Amygdala (tissue), 56 donors: ENCODE measurements at regions not wholly inside any gene's neighbourhood (a gene's known extent, or its start where the extent isn't known, plus 50 kb on each side); places are given as distances from the start of the nearest gene placed in this dataset.

ENCODE experiments used
- DNase-seq, 56 donors: peaks; one replicate each; lab custom pipeline; 2025; lab: John Stamatoyannopoulos, UW

DNA sequence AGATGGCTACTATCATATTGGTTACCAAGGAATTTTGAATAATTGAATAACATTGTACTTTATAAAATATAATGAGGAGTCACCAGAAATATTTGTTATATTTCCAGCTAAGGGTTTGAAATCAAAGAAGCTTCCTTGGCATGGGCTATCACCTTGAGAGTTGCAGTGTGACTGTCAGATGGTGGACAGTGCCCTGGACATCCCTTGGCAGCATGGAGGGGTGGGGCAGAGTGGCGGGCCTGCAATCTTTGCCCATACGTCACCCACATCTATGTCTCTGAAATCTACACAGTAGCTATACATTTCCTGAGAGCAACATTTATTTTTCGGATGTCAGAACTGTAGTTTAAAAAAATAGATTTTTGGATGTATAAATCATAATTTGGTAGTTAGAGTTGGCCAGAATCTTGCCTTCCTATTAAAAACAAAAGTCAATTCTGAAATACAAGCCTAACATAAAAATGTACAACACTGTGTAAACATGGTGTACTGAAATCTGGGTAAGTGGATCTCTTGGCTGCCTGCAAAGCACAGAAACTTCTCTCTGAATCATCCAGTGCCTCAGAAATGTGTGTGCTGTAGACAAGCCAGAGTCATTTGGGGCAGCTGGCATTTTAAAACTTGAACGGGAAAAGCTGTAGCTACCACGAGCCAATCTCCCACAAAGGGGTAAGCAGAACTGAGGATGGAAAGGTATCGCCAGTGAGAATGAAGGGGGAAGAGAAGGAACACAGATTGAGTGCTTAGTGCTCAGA is 124.2 kb upstream of the ARHGAP28 start:
- no peak for DNase-seq

DNA sequence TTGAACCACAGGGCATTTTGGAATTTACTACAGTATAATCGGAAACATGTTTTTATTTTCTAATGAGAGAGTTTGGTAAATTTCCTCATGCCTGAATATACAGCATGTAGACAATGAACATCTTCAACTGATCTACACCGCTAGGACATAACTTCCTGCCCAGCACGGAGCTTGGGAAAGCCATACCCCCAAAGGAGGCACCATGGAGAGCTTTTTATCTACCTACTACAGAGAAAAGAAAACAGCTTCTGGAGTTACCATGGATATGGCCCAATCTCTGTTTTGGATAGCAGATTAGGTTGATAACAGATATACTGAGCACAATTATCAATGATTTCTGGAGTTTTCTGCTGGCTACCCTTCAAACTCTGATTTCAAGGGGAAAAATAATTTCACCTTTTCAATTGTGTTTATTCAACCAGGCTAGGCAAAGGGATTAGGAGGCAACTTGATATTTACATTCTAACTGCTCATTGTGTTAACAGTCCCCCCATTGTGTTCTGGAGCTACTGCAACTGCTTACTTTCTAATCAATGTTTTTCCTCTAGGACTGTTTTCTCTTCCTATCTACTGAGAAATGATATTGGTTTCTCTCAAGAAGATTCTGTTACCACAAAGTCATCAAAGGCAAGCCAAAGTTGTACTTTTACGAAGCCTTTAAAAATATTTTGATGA is 123.0 kb upstream of the ARHGAP28 start:
- no peak for DNase-seq

DNA sequence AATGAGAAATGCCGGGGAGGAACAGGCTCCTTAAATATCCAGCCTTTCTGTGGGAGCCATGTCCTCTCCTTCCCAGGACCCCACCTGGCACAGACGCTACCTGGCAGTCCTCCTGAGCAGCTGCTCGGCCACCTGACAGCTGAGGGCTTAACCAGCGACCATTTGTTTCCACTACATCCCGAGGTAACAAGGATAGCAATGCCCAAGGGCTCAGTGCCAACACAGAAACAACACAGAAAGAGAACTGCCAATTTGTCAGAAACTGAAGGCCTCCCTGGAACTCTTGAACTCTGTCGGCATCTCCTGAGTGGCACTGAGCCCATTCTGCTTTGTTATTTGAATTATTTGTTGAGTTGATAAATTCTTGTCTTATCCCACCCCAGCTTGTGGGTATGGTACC is 122.2 kb upstream of the ARHGAP28 start:
- DNase-seq = no peak

DNA sequence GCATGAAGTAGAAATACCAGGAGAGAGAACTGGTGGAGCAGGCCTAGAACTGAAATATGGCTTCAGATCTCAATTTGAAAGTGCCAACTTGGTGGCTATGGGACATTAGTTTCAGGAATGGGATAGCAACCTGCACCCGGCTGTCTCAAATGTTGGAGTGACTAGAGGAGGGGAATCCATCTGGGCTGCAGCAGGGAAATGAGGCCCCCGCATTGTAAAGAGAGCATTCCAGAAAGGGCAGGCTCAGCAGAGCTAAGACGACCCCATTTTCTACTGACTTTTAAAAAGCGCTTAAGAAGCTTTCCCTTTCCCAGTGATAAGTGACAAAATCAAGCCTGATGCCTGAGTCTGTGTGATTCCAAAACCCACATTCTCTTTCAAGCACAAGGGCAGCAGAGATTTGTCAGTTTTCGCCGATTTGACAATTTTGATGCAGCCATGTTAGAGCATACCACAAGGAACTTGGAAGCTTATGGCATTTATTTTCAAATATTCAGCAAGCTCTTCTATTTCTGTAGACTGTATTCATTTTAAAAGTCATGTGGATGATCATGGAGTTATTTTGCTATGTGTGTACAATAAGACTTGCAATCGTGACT is 119.8 kb upstream of the ARHGAP28 start:
- no peak for DNase-seq

DNA sequence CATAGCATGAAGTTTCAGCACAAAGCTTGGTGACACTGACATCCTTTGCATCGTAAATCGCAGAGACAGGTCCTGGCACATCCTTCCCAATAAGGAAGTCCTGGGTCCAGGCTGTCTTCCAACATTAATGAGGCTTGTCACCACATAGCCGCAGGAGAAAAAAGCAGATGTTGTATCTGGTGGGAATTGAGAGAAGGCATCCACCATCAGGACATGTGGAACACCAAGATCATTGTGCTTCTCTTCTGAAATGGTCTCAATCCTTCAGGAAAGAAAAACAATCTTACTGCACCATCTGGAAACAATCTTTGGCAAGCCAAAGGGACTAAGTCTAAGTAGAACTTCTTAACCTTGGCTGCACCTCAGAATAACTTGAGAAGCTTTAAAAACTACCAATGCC is 119.0 kb upstream of the ARHGAP28 start:
- DNase-seq = no peak

DNA sequence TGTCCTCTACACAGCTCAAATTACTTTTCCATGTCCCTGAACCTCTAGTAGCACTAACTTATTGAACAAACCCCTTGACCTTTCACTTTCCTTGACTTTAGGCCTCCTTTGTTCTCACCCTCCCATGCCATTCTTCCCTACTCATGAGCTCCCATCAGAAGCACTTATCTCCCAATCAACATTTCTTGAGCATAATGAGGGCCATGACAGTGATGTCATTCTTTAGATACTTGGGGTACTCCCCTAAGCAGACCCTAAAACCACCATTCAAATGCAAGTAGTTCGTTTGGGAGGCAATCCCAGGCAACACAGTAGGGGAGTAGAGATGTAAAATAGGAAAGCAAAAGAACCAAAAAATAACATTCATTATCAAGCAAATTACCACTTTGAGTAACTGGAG is 115.9 kb upstream of the ARHGAP28 start:
- no peak for DNase-seq

DNA sequence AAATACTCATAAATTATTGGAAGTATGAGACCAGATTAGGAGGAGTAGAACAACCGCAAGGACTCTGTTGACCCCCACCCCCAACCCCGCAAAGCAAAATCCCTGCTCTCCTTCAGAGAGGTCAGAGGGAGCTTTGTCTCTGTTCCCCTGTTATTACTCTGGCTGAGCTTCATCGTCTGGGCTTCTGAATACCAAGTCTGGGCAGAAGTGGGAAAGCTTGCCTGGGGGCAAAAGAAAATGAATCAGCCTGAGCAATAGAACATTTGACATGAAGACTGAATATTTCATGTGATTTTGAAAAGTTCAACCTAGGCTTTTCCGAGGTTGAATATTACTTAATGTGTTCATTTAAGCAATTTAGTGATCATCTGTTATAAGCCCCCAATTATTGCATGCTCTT is 114.6 kb upstream of the ARHGAP28 start:
- no peak for DNase-seq

DNA sequence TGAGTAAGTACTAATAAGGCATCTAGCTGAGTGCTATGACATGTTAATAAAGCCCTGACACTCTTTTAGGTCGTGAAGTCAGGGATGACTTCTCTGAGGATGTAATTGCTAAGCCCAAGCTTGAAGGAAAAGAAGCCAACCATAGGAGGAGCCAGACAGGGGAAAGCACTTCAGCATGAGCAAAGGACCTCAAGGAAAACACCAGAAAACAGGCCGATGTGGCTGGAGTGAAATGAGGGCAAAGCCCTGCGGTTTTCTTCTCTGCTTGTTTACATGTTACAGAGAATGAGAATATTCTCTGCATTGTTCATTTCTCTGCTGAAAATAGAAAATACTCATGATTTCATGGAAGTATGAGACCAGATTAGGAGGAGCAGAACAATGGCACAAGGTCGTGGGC is 112.5 kb upstream of the ARHGAP28 start:
- DNase-seq = no peak

DNA sequence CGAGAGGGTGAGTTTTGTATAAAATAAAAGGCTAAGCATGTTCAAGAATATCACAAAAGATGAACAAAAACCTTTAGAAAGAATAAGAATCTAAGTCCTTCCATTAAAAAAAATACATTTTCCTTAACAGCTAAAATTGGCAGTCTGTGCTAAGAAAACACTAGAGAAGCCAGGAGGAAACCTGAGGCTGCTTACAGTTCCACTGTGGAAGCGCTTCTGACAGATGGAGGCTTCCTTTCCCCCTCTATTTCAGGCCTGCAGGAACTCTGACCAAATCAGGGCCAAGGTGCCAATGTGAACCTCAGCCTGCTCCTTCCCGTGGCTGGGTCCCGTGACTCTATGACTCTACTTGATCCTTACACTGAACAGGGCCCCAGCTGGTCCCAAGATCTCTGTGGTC is 108.1 kb upstream of the ARHGAP28 start:
- no peak for DNase-seq

DNA sequence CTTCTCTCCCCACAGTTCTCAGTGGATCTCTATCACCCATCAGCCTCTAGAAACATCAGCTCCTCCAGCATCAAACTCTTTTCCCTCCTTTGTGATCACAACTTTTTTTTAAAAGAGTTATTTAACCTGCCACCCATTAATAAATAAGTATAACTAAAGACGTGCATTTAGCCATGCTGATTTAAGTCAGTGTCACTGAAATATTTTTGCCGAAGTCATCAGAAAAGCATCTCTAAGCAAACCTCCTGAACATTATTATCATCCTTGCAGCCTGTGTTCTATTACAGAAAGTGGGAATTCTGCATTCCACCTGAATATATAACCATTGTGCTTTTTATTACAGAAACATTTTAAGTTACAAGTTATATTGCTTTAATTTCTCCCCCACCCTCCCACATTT is 106.2 kb upstream of the ARHGAP28 start:
- no peak for DNase-seq

DNA sequence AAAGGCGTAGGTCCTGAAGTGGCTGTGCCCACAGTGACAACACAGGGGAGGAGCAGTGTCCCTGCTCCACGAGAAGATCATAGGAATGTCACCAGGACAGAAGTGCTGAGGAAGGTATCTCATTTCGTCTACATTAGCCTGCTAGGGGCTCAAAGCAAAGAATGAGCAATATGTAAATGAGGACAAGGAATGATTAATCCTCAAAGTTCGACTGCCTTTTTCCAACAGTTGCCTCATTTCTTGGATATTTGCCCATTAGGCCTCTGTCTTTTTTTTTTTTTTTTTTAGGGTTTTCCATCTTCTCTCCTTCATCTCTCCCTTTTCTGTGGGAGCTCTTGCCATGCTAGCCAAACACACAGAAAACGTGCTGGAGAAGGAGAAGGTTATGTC is 105.2 kb upstream of the ARHGAP28 start:
- DNase-seq = peak in 1 of 56 donors; percentile 9

DNA sequence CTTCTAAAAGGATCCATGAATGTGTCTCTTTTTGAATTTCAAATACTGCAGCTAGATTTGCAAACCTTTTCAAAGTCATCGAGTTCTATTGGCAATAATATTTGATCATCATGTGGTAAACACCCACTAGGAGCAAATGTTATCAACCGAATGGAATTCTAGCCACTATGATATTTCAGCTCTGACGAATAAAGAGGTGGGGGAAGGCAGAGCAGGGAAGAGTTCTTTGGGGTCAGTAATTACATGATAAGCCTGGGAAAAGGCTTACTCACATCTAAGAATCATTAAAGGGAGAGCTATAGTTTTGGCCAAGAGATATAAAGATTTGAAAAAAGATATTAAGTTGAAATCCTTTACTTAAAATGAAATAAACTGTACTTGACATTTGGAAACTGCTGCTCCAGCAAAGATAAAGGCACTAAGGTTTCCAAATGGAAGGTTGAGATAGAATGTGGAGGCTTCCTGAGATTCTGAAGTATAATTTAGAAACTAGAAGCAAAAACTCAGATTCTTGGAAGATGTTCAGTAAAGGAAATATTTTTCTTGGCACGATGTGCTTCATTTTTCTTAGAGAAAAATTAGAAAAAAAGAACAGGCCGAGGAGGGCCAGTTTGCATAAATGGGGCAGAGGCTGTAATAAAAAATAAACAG is 104.7 kb upstream of the ARHGAP28 start:
- no peak for DNase-seq

DNA sequence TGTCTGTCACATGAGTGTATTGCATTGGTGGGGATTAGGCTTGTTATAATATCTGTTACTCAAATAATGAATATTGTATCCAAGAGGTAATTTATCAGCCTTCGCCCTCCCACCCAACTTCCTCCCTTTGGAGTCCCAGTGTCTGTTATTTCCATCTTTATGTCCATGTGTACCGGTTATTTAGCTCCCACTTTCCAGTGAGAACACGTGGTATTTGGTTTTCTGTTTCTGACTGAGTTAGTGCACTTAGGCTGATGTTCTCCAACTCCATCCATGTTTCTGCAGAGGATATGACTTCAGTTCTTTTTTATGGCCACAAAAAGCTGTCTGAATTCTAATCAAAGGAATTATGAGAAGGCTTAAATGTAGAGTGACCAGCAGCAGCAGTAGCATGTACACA is 104.0 kb upstream of the ARHGAP28 start:
- no peak for DNase-seq

DNA sequence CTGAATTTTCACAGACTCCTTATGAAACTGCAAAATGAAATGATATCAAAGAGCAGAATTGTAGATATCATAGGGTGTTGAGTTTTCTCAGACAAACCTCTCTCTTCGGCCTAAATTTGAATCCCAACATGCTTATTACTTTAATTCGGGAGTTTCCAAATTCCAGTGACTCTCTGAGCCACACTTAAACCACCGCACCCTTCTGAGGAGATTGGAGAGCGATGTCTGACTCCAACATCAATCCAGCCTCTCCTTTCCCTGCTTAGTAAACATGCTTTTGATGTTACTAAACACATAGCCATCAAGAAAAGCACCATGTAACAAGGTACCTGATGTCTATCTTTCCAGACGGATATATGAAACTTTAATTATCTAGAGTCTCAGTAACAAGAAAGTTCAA is 103.1 kb upstream of the ARHGAP28 start:
- no peak for DNase-seq

DNA sequence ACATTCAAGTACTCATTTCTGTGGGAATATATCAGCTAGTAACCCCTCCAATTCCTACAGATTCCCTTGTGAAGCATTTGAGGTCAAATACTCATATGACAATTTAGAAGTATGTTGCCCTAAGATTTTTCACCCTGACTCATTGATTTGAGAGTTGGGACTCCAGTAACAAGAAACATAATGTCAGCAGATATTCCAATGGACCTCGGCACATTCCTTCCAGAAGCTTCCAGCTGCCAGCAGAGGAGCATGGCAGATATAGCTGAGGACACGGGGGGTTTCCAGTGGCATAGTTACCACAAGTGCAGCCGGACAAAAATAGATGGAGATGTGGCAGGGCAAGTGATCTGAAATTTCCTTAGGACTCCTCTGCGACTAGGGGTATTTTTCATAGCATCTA is 101.9 kb upstream of the ARHGAP28 start:
- no peak for DNase-seq

DNA sequence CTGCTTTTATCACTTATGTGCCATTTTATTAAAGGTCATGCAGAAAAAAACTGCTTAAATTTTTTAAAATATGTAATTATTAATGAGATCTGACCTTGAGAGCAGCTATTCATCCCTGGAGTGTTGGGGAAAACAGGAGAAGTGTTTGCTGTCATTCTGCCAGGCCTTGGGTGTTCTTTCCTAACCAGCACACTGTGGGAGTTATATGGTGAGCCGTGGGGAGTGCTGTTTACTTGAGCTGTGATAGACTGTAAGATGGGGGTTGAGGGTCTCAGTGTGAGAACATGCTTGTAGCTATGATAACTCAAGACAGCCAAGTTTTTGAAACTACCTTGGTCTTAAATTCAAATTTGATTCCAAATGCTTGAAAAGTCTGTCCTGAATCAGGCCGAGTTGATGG is 101.3 kb upstream of the ARHGAP28 start:
- DNase-seq = no peak

DNA sequence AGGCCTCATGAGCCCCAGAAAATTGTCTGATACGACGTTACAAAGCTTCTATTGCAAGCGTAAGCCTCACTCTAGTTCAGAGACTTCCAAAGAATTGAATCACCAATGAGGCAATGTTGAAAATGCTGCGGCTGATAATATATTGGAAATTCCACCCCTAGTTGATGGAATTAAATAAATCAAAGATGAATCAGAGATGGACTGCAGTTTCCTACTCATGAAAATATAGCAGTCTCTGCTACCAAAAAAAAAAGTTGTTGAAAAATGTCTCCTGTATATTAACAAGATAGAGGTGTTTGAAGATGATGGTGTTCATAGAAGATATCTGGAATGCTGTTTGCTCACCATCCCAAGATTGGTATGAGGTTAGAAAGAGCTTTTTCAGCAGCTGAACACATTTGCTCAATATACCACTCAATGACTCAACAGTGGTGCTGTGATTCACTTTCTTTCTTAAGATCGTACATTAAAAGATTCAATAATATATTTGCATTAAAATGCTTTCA is 99.8 kb upstream of the ARHGAP28 start:
- no peak for DNase-seq

DNA sequence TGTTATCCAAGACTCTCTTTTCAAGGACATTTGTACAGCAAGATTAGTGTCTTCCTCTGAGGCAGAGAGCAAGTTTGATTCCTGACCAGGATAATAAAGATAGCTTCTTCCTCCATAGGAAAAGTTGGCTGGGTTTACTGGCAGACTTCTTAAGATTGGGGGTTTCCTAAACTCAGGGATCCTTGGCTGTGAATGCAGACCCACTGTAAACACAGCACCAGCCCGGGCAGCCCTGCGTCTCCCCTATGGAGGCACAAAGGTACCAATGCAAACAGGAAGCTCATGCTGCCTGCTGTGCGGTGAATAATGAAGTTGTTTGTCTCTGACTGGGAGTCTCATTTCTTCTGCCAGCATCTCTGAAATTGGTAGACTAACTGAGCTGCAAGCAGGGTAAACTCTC is 96.2 kb upstream of the ARHGAP28 start:
- no peak for DNase-seq

DNA sequence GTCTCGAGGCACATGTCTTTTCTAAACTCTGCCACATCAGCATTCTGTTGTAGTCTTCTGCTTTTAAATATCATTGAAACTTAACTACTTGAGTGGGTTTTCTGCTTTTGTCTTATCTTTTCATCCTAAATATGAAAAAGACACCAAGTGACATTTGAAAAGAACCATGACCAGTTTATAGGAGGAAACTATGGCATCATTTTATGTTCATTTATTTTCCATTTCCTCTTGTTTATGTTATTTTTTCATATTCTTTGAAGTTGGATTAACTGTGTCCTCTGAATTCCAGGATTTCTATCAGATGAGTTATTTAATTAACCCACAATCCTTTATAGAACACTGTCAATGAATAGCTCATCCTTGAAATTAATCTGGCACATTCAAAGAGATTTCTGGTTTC is 93.4 kb upstream of the ARHGAP28 start:
- no peak for DNase-seq

DNA sequence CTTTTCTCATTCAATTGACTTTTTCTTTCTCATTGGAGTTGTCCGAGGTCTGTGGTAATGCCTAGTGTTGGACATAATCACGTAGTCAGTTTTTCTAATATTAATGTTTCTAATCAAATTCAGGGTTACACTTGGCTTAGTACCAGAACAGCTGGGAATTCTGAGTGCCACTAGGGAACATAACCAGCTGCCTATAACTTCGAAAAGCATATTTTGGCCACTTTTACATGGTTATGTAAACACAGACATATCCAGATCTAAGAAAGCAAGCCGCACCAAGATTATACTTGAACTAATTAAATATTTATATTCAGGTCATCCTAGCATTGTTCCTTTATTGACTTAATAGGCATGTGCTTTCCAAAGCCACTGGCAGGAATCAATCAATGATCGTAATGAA is 91.1 kb upstream of the ARHGAP28 start:
- DNase-seq = no peak

DNA sequence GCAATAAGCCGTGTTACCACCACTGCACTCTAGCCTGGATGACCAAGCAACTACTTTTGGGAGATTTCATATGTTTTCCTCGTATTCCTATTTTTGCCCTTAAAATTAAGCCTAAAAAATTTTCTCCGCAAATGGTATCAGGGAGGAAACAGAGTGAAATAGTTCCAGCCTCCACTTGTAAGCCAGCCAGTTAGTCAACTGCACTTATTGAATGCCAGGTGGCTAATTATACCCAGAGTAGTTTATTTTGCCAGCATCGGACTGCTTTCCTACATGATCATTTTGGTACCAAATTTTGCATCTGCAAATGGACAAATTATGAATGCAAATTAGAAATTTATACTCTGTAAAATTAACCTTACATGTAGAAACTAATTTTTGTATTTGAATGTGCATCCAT is 90.2 kb upstream of the ARHGAP28 start:
- no peak for DNase-seq
